Brain pericyte (primary cell): ENCODE measurements at regions not wholly inside any gene's neighbourhood (a gene's known extent, or its start where the extent isn't known, plus 50 kb on each side); places are given as distances from the start of the nearest gene placed in this dataset.
"Not testable (repeated sequence)": the region's sequence is repeated elsewhere in the genome, so short reads cannot be mapped to it uniquely, and the experiment has no call there.

ENCODE experiments used
- DNase-seq: peaks from one replicate; pipeline ENCODE4 v3.0.0-alpha.2; 2012; ENCODE audit warnings: low read depth, low spot score

DNA sequence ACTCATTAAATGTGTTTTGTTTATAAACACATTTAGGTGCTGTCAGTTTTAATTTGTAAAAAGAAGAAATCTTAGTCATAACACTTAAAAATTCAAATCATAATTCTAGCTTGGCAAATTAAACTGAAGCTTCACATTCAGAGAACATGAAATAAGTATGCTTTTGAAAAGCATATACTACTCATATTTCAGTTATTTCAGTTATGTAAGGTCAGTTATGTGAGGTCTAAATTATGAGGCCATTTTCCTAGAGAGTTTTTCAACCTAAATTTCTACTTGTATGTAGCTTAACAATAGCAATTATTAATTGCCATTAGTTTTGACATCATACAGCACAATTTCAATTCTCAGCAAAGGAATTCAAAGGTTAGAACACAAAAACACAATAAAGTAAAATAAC, 465.0 kb downstream of the PLOD2 start:
- DNase-seq = no peak

DNA sequence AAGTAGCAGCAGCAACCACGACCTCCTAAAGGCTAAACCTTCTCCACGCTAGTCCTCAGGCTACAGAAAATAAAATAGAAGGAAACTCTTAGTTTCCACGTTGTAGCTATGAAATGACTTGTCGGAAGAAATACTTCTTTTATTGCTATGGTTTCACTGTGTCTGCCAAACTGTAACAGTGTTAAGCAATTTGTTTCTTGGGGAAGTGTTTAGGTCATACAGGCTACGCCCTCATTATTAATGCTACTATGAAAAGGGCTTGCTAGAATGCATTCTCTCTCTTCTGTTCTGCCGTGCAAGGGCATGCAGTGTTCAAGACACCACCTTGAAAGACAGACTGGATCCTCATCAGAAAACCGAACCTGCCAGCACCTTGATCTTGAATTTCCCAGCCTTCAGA, 462.7 kb downstream of the PLOD2 start:
- no peak for DNase-seq

DNA sequence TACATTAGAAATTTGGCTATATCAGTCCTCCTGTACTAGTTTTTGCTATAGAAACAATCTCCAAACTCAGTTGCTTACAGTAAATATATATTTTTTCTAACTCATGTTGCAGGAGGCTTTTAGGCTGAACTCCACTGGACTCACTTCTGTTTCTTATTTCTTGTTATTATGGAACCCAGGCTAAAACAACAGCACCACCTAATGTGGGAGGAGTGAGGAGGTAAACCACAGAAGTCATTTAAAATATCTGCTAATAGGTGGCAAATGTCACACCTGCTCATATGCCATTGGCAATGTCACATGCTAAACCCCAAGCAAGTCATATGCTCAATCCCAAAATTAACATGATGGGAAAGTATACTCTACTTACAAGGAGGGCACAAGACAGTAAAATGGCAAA, 462.2 kb downstream of the PLOD2 start:
- DNase-seq = no peak

DNA sequence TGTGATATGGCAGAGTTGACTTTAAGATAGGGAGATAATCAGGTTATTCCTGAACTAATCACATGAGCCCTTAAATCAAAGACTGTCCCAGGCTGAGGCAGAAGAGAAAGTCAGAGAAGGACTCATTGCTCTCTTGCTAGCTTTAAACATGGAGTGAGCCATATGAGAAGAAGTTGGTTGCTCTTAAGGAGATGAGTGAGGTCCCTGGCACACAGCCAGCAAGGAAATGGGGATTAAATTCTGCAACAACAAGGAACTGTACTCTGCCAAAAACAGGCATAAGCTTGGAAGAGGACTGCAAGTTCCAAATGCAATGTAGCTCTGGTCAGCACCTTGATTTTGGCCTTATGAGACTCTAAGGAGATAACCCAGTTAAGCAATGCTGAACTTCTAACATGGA, 457.0 kb downstream of the PLOD2 start:
- DNase-seq = no peak

DNA sequence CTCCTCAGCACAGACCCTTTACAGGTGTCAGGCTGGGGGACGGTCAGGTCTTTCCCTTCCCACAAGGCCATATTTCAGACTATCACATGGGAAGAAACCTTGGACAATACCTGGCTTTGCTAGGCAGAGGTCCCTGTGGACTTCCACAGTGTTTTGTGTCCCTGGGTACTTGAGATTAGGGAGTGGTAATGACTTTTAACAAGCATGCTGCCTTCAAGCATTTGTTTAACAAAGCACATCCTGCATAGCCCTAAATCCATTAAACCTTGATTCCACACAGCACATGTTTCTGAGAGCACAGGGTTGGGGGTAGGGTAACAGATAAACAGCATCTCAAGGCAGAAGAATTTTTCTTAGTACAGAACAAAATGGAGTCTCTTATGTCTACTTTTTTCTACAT, 451.2 kb downstream of the PLOD2 start:
- not testable (repeated sequence) for DNase-seq

DNA sequence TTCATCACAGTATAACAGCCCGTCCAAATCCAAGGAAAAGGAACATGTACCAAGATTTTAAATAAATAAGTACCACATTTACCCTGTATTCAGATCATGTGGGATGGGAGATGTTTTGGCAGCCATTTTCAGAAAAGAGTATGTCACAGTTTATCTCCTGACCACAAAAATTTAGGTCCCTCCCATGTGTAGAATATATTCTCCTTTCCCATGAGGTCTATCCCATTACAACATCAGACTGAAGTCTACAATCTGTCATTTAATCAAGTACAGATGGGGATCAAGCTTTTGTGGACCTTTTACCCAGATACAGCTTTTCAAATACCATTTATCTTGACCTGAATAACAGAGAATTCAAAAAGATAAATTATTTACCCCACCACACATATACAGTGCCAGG, 444.5 kb downstream of the PLOD2 start:
- DNase-seq = no peak

DNA sequence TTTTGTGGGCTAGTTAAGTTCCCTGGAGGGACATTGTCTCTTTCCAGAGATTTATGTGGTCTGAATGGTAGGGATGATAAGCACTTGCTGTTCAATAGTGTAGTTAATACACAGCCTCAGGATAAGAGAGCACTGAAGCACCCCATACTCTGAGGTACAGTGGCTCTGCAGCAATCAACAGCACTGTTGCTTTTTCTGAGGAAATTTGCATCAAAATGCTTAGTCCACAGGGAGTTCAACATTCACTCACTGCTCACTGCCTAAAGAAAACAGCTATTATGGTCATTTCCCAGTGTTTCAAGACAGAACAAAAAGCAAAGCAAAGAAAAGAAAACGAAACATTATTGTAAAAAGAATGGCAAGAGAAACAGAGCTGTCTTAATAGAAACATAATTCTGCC, 441.9 kb downstream of the PLOD2 start:
- DNase-seq = no peak

DNA sequence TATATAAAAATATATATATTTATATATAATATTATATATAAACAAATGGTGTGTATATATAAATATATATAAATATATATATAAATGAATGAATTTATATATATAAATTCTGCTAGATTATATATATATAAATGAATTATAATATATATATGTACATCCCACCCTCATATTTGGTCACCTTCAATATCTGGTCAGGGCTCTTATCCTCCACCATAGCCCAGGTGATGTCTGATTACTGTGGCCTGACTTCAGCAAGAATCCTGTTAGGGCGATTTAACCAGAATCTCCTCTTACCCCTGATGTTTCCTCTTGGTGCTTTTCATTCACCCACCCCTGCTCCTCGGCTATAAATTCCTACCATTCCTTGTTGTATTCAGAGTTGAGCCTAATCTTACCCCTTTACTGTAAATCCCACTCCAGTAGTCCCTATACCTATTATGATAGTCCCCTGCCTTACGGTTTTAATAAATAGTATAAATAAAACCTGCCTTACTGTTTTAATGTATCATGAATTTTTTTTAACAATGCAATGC, 439.6 kb downstream of the PLOD2 start:
- no peak for DNase-seq

DNA sequence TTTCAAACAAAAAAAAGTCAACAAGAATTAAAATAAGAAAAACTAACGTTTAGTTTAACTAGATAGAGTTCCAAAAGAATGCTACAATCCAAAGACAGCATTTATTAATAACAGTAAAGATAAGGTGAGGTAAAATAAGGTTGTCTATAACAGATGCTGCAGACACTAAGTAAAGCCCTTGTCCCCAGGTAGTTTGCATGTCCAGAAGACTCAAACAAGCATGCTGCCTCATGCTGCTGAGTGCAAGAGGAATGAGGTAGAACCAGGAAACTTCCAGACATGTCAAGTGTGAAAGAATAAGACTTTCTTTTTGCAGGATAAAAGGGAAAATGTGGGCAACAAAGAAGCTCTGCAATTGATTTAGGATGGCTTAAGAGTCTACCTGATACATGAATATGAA, 439.2 kb downstream of the PLOD2 start:
- DNase-seq = no peak

DNA sequence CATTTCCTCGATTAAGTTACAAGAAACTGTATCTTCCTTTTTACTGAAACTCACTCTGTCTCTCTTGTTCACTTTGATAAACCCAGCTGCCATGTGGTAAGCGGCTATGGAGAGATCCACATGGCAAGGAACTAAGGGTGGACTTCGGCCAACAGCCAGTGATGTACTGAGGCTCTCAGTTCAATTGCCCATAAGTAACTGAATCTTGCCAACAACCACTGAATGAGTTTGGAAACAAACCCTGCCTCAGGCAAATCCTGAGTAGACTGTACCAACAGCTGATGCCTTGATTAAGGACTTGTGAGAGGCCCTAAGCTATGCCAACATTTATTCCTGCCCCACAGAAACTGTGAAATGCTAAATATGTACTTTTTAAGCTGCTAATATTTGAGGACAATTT, 433.5 kb downstream of the PLOD2 start:
- no peak for DNase-seq

DNA sequence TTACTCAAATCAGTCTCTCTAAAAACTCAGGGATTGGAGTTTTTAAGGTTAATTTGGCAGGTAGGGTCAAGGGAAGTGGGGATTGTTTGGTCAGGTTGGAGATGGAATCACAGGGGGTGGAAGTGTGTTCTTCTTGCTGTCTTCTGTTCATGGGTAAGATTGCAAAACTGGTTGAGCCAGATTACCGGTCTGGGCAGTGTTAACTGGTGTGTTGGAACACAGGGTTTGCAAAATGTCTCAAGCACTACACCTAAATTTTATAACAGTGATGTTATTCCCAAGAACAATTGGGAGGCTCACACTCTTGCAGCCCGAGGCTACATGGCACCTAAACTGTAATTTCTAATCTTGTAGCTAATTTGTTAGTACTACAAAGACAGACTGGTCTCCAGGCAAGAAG, 425.4 kb downstream of the PLOD2 start:
- DNase-seq = no peak

DNA sequence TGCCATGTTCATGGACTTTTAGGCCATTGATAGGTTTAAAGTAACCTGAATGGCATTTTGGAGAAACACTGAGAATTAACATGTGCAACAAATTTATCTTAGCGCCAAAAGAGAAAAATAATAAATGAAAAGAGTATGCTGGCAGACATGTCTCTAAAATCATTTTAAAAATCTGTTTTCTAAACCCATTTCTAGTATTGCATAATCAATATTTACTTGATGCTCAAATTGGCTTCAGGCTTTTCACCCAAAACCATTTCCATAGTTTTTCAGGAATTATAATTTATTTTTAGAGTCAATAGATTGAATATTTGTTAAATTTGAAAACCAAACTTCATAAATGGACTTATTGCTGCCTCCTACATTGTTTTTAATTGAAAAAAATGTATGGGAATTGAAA, 423.0 kb downstream of the PLOD2 start:
- DNase-seq = no peak

DNA sequence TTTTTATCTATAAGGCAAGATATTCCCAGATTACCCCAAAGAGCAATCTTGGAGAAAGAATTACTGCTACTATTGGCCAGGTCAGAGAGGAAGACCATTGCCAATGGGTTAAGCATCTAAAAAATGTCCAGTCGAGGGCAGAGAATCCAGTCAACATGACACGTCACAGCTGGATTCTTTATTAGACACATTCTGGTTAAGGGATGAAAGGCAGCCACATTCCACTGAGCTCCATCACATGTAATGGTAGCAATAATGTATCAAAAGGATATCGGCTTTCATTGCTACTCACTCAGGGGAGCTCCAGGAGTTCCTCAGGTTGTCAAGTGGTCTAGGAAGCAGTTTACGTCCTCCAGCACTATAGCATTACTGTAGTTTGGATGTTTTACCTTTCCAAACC, 421.1 kb downstream of the PLOD2 start:
- DNase-seq = no peak

DNA sequence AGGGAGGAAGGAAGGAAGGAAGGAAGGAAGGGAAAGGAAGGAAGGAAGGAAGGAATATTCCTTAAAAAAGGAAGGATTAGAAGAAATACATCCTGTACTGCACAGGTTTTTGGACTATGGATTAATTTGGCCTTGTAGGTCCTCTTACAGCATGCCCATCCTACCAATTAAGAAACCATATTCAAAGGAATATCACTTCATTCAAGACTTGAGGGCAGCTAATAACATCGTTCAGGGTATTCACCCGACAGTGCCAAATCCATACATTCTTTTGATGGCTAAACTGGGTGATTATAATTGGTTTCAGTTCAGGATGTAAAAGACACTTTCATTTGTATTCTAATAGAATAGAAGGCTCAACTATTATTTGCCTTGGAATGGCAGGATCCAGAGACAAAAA, 410.3 kb downstream of the PLOD2 start:
- DNase-seq = no peak

DNA sequence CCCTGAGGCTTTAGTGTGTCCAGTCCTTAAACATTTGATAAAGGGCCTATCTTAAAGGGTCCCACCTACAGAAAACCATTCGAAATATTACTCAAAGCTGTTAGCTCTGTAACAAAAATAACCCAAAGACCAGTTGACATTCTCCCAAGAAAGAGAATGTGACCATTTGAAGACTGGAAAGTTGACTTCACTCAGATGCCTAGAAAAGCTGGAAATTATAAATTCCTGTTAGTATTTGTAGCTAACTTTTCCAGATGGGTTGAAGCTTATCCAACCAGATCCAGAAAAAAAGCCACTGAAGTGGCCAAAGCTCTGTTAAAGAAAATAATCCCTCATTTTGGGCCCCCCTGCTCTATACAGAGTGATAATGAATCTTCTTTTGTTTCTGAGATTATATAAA, 408.4 kb downstream of the PLOD2 start:
- no peak for DNase-seq

DNA sequence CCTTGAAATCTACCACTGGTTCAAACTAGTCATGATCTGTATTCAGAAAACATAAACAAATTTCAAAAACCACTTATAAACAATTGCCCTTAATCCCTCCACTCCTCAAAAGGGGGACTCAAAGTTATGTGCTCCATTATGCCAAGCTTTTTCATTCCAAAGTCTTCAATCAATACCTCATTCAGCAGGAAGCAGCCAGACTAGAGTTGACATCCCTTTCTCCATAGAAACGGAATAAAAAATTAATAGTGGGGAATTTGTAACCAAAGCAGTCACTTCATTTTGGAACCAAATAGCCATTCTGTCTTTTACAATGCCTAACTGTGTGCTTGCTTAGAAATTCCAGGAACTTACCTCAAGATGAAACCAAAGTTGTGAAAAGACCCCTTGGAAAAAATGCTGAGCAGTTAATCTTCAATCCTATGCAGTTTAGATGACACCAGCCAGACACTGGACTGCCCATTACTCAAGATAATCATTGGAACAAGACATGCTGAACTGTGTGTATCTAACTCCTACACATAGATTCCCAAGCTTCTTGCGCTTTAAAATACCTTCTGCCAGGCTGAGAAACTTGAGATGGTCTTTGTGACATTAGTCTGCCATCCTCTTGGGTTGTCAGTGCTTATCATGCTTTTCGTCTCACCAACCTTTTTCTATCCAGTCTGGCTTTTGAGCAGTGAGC, 406.2 kb downstream of the PLOD2 start:
- DNase-seq = no peak

DNA sequence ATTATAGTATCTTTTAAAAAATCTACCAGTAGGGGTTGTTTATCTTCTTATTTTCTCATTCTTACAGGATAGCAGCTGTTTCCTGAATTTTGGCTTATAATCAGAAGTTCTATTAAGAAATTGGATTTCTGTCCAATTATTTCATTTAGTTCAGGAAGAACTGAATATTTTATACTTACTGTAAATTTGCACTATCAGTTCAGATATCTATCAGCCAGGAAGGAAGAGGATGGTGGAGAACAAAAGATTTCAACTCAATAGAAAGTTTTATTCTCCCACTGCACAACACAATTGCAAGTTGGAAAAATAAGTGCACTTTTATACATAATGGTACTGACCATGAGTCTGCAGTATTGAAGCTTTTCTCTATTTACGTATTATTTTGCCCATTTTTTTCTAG, 400.9 kb downstream of the PLOD2 start:
- no peak for DNase-seq

DNA sequence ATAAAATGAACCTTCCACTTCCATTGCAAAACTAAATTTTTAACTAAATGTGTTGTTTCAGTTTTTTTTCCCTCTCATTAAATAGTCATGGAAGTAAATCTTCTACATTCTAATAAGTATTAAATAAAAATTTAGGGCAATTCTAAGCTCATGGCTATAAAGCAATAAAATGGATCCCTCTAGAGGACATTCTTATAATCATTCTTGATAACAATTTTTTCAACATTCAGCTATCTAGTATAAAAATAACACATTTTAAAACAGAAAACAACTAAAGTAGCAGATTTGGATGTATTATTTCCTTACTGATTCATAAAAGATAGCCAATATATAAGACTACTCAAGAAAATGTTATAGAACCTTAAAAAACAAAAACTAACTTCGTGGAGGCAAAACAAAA, 393.1 kb downstream of the PLOD2 start:
- no peak for DNase-seq

DNA sequence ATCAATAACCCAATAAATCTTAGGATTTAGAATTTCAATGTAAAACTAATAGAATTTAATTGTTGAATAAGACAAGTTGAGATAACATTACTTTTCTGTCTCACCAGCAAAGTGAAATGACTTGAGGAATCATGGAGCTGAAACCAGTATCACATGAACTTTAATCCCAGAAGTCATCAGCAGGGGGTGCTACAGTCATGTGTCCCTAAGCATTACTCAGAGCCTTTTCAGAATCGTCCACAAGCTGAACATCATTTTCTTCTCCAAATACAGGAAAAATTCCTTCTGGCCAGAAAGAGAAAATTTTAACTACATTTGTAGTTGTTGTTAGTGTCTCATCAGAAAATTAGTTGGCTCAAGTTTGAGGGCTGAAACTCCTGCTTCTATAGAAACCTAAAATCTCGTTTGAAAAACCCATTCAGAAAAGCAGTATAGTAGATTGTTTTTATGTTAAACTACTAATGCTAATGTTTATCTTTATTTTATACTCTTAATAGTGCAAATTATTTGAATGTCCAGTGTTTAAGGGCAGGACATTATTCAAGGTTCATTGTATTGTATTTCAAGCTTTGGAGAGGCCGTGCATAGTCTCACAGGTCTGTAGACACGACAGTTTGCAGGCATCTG, 384.1 kb downstream of the PLOD2 start:
- DNase-seq = peak; percentile 33

DNA sequence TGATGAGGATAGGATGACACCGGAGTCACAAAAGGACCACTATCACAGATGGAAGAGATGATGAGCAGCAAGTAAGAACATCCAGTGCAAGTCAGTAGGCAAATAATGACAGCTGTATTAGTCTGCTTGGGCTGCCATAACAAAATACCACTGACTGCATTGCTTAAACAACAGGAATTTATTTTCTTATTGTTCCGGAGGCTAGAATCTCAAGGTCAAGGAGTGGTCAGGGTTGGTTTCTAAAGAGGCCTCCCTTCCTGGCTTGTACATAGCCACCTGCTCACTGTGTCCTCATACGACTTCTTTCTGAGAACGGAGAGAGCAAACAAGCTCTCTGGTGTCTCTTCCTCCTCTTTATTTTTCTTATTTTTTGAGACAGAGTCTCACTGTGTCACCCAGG, 380.7 kb downstream of the PLOD2 start:
- DNase-seq = no peak

DNA sequence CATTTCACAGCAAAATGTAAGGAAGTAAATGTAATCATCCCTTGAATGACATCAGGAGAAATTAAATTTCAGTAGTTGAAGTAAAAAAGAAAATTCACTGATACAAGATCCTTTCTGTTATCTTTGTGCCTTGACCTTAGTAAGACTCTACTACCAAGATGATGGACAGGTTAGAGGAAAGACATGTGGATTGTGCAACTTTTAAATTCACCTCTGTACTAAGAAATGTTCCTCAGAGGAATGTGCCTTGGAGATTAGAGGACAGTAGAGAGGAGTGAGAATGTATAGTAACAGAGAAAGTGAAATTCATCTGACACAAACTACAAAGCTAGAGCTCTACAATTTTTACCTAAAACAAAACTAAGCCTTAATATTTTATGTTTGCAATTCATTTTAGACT, 375.3 kb downstream of the PLOD2 start:
- no peak for DNase-seq

DNA sequence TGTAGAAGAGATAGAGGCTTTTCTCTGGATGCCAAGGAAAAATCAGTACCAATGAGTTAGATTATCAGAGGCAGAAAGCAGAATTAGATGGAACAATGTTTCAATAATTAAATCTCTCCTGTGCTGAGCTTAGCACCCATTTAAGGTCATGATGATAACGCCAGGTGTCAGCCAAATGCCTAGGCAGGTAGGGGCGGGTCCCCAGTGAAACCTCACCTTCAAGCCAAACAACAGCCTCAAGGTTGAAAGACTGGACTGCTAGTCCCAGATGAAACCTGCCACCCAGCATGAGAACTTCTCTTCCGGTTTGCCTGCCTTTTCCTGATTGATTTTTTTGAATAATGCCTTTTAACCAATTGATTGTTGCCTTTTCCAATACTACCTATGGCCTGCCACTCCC, 363.0 kb downstream of the PLOD2 start:
- no peak for DNase-seq

DNA sequence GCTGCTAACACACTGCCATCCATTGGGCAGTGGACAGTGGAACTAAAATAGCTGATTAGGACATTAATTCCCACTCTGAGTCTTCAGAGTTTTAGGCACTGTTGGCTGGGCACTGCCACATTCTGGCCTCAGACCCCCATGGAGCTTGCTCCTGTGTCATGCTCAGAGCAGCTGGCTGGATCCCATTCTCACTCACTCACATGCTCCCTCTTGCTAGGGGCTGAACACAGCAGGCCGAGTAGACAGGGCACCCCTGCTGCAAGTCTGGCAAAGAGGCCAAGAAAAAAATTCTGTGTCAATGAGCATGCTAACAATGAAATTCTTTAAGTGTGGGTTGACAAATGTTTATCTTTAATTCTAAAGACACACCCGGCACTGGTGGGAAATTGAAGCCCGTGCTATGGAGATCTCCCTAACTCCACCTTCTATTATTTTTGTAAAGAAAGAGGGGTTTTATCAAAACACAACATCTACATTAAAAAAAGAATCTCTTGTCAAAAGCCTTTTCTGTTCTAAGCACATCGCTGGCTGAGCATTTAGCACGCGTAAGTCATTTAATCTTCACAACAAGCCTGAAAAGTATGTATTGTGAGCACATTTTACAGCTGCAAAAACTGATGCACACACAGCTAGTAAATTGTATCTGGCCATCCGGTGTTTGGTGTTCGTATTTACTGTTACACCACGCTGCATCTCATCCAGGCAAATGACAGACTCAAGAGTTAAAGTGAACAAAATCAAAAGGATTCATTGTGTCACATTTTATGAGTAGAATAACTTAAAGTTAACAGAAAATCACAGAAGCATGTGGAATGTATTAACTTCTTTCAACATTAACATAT, 362.1 kb downstream of the PLOD2 start:
- DNase-seq = peak; percentile 37
